PC-9 (cell line): ENCODE measurements at regions not wholly inside any gene's neighbourhood (a gene's known extent, or its start where the extent isn't known, plus 50 kb on each side); places are given as distances from the start of the nearest gene placed in this dataset.

ENCODE experiments used
- EZH2 ChIP-seq: fragments of 200-600 bp; sonication (generic); IDR thresholded peaks from 2 replicates; pipeline ENCODE4 v1.8.0; 2017; ENCODE audit warnings: antibody characterized with exemption, low read depth
- TF ChIP-seq, protein P1 (sequence below): fragments of 200-600 bp; sonication (generic); conservative IDR thresholded peaks from 2 replicates; pipeline ENCODE4 v1.6.1; 2017; ENCODE audit warnings: mixed run types, antibody characterized with exemption, mild to moderate bottlenecking, moderate library complexity

DNA sequence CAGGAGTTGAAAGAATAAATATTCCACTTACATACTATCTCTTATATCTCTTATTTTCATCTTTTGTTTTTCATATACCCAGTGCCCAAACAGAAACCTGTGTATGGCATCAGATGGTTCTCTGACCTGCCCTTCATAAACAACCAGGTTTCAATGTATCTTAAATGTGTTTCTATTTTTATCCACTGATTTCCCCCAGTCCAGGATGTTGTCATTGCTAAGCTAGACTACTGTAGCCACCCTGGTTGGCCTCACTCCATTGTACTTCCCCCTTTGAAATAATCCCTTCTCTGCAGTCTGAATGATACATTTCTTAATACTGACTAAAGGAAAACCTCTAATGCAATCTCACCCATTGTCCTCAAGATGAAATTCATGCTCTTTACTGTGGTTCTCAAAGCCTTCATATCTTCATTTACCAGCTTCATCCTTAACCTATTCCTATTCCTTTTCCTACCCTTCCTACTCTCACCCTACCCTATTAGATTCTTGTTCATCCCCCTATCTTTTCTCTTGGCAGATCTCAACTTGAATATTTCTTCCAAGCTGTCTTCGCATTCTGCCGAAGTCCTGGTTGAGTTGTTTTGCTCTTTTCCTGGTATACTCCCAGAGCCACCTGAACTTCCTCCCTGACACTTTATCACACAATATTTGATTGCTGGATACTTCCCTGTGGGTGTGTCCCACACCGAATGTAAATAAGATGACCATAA, 312.4 kb downstream of the FOXG1 start:
- TF ChIP-seq, protein P1, sequence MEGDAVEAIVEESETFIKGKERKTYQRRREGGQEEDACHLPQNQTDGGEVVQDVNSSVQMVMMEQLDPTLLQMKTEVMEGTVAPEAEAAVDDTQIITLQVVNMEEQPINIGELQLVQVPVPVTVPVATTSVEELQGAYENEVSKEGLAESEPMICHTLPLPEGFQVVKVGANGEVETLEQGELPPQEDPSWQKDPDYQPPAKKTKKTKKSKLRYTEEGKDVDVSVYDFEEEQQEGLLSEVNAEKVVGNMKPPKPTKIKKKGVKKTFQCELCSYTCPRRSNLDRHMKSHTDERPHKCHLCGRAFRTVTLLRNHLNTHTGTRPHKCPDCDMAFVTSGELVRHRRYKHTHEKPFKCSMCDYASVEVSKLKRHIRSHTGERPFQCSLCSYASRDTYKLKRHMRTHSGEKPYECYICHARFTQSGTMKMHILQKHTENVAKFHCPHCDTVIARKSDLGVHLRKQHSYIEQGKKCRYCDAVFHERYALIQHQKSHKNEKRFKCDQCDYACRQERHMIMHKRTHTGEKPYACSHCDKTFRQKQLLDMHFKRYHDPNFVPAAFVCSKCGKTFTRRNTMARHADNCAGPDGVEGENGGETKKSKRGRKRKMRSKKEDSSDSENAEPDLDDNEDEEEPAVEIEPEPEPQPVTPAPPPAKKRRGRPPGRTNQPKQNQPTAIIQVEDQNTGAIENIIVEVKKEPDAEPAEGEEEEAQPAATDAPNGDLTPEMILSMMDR = no peak
- TF ChIP-seq EZH2 = no peak
